ENCODE measurements at regions not wholly inside any gene's neighbourhood (a gene's known extent, or its start where the extent isn't known, plus 50 kb on each side); places are given as distances from the start of the nearest gene placed in this dataset.

DNA sequence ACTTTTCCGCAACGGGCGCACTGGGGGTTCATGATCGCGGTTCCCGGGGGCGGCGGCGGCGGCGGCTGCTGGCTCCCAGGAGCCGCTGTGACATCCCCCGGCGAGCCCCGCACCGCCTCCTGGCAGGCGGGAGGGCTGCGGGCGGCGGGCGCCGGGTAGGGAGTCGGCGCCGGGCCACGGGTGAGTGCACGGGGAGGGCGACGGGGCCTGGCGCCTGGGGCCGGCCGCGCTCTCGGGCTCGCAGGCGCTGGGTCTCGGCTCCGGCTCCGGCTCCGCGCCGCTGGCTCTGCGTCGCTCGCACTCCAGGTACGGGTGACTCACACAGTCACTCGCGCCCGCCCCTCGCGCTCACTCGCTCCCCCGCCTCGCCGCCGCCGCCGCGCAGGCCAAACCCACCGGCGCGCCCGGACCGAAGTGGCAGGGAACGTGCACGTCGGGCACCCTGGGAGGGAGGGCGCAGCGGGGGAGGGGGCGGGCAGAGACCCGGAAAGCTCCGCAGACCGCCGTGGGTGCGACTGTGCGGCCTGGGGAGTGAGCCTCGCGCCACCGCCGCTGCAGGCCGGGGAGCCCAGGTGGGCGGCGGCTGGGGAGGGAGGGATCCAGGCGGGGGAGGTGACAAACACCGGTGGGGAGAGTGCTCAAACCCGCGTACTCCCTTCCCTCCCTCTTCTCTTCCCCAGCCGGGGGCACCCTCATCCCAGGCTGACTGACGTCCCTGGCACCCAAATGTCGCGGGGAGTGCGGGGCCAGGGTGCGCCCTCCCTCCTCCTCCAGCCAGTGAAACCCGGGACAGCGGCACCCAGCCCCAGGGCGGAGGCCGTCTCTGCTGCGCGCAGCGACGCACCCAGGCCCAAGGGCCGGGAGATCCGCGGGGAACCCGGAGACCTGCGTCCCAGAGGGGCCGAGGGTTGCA, 276.9 kb upstream of the NEBL start:
- peak overlapping the region; percentile 69 to 78 for H3K4me3 ChIP-seq (ENCODE audit: low read depth in 2 of 2, low read length in 2 of 2)
- ChIA-PET CTCF (no interaction called here), POLR2A (no interaction called here)
- peak; percentile 85 for ATAC-seq
- intact Hi-C loops (cut with micrococcal nuclease; ENCODE audit: unreplicated experiment) = loop anchor here (5.0 to 10.0 kb wide), 3 partner anchors 91 to 351 kb away; partner anchors contain the start of gene SKIDA1
- no TSS peak for BruUV-seq (replicated peaks)
- no peak for TF ChIP-seq TCF7L2 (IDR thresholded peaks at IDR 0.05; ENCODE audit: low read depth, low read length)
- TF ChIP-seq REST (IDR thresholded peaks at IDR 0.05; ENCODE audit: insufficient read depth in 1 of 2, low read depth in 2 of 2, low read length in 1 of 2) = no peak
- TF ChIP-seq, protein P1, sequence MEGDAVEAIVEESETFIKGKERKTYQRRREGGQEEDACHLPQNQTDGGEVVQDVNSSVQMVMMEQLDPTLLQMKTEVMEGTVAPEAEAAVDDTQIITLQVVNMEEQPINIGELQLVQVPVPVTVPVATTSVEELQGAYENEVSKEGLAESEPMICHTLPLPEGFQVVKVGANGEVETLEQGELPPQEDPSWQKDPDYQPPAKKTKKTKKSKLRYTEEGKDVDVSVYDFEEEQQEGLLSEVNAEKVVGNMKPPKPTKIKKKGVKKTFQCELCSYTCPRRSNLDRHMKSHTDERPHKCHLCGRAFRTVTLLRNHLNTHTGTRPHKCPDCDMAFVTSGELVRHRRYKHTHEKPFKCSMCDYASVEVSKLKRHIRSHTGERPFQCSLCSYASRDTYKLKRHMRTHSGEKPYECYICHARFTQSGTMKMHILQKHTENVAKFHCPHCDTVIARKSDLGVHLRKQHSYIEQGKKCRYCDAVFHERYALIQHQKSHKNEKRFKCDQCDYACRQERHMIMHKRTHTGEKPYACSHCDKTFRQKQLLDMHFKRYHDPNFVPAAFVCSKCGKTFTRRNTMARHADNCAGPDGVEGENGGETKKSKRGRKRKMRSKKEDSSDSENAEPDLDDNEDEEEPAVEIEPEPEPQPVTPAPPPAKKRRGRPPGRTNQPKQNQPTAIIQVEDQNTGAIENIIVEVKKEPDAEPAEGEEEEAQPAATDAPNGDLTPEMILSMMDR (IDR thresholded peaks at IDR 0.05) = peak; percentile 21; the same call in 1 of the 2 replicates
- TF ChIP-seq SIN3A (IDR thresholded peaks at IDR 0.05; ENCODE audit: borderline replicate concordance, insufficient read depth, low read depth, low read length) = 0 out of 2 replicates have a peak, but pooled peaks have one; percentile 17
- no peak for TF ChIP-seq POLR2AphosphoS5 (IDR thresholded peaks at IDR 0.05; ENCODE audit: low read depth, low read length)
- DNase-seq (ENCODE audit: low read depth, low spot score) = no peak
- no peaks in the 10 kb centered on the region for H3K27me3 ChIP-seq (ENCODE audit: control insufficient read depth, insufficient read depth, low read length)
- H3K27ac ChIP-seq (ENCODE audit: low read length) = peak overlapping the region; percentile 93
- H3K4me1 ChIP-seq (ENCODE audit: control insufficient read depth, insufficient read depth, low read length) = peaks cover 37% of the 10 kb centered on the region
- no peaks in the 10 kb centered on the region; the same call in none of the 2 replicates for H3K36me3 ChIP-seq (ENCODE audit: control insufficient read depth, insufficient read depth, low read length)
- in situ Hi-C loops (cut with HindIII; ENCODE audit: low pct_unique_long_range_greater_than_20kb, low sequenced_read_pairs) = no loop called here
- H3K9me3 ChIP-seq (ENCODE audit: control insufficient read depth, insufficient read depth, low read depth, low read length) = no peaks in the 10 kb centered on the region

- Histone ChIP-seq H3K27me3 (ENCODE audit: control insufficient read depth, insufficient read depth, low read length) (no peaks in the 10 kb centered on the region), H3K27ac (ENCODE audit: low read length) (peak overlapping the region; percentile 74), H3K4me1 (ENCODE audit: control insufficient read depth, insufficient read depth, low read length) (peaks cover 40% of the 10 kb centered on the region), H3K9me3 (ENCODE audit: control insufficient read depth, insufficient read depth, low read depth, low read length) (no peaks in the 10 kb centered on the region), H3K36me3 (ENCODE audit: control insufficient read depth, insufficient read depth, low read length) (peaks cover 2% of the 10 kb centered on the region), H3K4me3 (ENCODE audit: low read depth in 2 of 2, low read length in 2 of 2) (peak overlapping the region; percentile 69 to 78)
- TF ChIP-seq POLR2AphosphoS5 (IDR thresholded peaks at IDR 0.05; ENCODE audit: low read depth, low read length) = no peak
- TF ChIP-seq REST (IDR thresholded peaks at IDR 0.05; ENCODE audit: insufficient read depth in 1 of 2, low read depth in 2 of 2, low read length in 1 of 2) = no peak
- no peak for TF ChIP-seq TCF7L2 (IDR thresholded peaks at IDR 0.05; ENCODE audit: low read depth, low read length)
- no peak; the same call in 1 of the 2 replicates for TF ChIP-seq SIN3A (IDR thresholded peaks at IDR 0.05; ENCODE audit: borderline replicate concordance, insufficient read depth, low read depth, low read length)
- TF ChIP-seq, protein P1 (IDR thresholded peaks at IDR 0.05) = no peak
- in situ Hi-C loops (cut with HindIII; ENCODE audit: low pct_unique_long_range_greater_than_20kb, low sequenced_read_pairs) (no loop called here), intact Hi-C loops (cut with micrococcal nuclease; ENCODE audit: unreplicated experiment) (loop anchor here (5.0 to 10.0 kb wide), 3 partner anchors 92 to 352 kb away; partner anchors contain the start of gene SKIDA1)
- ChIA-PET POLR2A (interaction anchor here (0.6 to 0.9 kb wide), 2 partner anchors 29 to 95 kb away, joined by 3 to 6 read pairs; no protein-coding TSS in a partner anchor), CTCF (interaction anchor here (0.6 to 0.7 kb wide), 2 partner anchors 106 to 224 kb away, joined by 3 to 6 read pairs; no protein-coding TSS in a partner anchor)
- ATAC-seq (peak; percentile 18; the same call in 1 of the 2 replicates), DNase-seq (ENCODE audit: low read depth, low spot score) (no peak)
- no TSS peak for BruUV-seq (replicated peaks)
Observed at GRCh38 chr10:21172930-21173801, 276.1 kb upstream of the NEBL start.
